NCI-H1092 (cell line): ENCODE measurements at regions not wholly inside any gene's neighbourhood (a gene's known extent, or its start where the extent isn't known, plus 50 kb on each side); places are given as distances from the start of the nearest gene placed in this dataset.
"Not testable (repeated sequence)": the region's sequence is repeated elsewhere in the genome, so short reads cannot be mapped to it uniquely, and the experiment has no call there.

Source experiments
- DNase-seq: peaks from one replicate; lab custom pipeline; 2025; lab: John Stamatoyannopoulos, UW

GRCh38 chr18:44546954-44547353, 133.7 kb upstream of the SETBP1 start:
- DNase-seq: no peak

- DNase-seq: no peak
Observed at GRCh38 chr18:44548291-44549221, 132.1 kb upstream of the SETBP1 start.

- no peak for DNase-seq
Observed at GRCh38 chr18:44552706-44553105, 128.0 kb upstream of the SETBP1 start.

DNA sequence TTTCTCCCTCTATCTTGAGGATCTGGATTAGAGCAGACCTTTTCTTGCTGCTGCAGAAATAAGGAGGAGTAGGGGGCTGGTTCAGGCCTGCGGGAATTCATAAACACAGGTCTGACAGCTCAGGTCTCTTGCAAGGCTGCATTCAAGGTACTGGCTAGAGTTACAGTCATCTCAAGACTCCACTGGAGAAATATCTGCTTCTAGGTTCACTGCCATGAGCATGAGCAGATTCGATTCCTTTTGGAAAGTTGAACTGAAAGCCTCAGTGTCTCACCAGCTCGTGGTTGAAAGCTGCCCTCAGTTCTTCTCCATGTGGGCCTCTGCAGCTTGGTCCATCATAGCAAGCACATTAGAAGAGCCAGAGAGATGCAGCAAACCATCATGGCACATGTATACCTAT, 124.4 kb upstream of the SETBP1 start:
- DNase-seq: no peak

GRCh38 chr18:44557616-44558151, 123.0 kb upstream of the SETBP1 start:
- no peak for DNase-seq

GRCh38 chr18:44558767-44559166, 121.9 kb upstream of the SETBP1 start:
- no peak for DNase-seq

DNA sequence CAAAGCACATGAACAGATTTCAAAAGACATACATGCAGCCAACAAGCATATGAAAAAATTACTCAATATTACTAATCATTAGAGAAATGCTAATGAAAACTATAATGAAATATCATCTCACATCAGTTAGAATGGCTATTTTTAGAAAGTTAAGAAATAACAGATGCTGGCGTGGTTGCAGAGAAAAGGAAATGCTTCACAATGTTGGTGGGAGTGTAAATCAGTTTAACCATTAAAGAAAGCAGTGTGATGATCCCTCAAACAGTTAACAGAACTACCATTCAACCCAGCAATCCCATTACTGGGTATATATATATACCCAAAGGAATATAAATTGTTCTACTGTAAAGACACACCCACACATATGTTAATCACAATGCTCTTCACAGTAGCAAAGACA, 117.7 kb upstream of the SETBP1 start:
- no peak for DNase-seq

DNA sequence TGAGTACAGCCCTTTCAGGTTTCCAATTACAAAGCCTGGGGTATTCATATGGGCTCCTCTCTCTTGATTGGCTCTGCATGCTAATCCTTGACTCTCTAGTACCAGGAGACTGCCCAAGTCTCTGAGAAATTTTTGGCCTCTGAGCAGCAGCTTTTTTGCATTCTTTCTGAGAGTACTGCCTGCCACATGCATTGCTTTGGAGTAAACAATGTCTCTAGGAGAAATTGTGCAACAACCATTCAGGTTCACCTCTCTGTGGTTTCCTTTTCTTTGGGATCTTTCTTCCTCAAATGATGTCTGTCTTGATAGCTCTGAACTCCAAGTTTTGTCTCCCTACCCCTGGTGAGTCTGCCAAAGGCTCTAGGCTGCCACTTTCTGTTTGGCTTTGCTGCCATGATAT, 115.8 kb upstream of the SETBP1 start:
- DNase-seq: no peak

- DNase-seq: no peak
Observed at GRCh38 chr18:44568342-44568741, 112.3 kb upstream of the SETBP1 start.

GRCh38 chr18:44568986-44569385, 111.7 kb upstream of the SETBP1 start:
- DNase-seq: no peak

- DNase-seq: no peak
Observed at GRCh38 chr18:44569391-44570055, 111.2 kb upstream of the SETBP1 start.

GRCh38 chr18:44579028-44579702, 101.5 kb upstream of the SETBP1 start:
- DNase-seq: no peak

DNA sequence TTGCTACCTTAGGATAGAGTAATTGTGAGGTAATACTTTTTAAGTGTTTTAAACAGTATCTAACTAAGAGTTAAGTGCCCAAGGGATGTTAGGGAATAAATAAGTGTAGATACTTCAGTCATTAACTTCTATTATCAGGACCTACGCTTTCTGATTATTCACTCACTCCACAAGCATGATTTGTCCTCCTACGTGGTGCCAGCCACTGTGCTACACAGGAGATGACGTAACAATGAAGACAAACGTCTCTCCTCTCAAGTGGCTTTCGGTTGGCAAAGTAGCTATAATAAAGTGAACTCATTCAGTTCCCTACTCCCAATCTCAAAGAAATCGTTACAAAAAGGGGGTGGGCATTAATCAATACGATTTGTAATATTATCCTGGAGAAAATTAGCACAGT, 100.9 kb upstream of the SETBP1 start:
- no peak for DNase-seq

- DNase-seq: no peak
Observed at GRCh38 chr18:44580159-44580558, 100.5 kb upstream of the SETBP1 start.

- DNase-seq: not testable (repeated sequence)
Observed at GRCh38 chr18:44580782-44581181, 99.9 kb upstream of the SETBP1 start.

DNA sequence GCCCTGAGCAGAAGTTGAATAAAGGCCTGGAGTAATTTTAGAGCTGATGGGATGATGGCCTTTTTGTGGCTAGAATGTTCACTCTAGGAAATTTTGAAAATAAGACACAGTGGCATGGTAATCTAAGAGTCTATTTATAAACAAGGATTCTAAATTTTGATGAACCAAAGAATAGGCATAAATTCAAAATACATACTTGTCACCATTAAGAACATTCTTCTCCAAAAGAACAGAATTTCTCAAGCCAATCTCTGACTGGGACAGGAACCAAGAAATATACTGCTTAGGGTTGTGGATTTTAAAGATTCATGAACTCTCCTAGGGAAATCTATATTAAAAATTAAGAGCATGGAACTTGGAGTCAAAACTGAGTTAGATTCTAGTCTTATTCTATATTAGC, 98.2 kb upstream of the SETBP1 start:
- no peak for DNase-seq

DNA sequence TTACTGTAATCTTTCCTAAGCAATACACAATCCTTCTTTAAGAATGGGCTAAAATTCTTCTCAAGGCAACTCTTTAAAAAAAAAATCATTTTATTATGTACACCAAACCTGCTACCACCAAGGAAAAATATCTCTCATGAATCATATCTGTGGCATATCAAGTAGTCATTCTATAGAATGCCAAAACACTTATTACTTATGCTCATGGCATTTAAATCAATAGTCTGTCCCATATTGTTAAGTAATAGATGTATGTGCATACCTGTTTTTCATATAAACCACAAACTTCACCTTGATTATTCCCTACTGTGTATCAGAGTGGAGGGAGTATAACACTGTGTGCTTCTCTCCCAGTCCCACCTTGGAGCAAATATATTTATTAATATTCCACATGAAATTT, 95.8 kb upstream of the SETBP1 start:
- DNase-seq: no peak

DNA sequence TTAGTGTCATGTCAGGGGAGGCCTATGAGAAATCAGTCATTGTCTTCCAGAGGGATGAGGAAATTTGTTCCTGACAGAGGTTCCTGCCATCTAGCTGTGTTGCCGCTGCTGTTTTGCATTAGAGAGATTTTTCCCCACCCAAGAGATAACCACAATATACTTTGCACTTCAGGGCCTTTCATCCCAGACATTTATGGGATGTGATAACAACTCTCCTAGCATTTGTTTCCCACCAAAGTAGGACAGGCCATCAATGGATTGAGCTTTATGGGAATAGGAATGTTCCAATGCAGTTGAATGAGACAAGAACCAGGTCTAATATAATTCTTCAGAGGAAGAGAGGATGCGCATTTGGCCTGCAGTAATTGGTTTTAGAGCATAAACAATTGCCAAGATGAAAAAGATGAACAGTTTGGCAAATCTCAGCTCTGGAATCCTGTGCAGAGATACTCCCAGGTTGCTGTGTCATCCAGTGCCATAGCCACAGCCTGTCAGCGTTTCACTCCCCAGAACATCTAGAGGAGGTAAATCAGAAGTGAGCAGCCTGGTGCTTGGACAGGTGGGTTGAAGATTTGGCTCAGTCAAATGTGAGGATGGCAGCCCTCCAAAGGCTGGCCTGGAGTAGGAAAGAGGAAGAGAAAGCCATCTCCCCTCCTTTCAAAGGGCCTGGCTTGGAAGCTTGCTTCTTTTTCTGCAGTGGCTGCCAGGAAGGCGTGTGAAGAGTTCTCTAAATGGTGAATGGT, 93.7 kb upstream of the SETBP1 start:
- peak; percentile 73 for DNase-seq

GRCh38 chr18:44588508-44588907, 92.2 kb upstream of the SETBP1 start:
- no peak for DNase-seq

DNA sequence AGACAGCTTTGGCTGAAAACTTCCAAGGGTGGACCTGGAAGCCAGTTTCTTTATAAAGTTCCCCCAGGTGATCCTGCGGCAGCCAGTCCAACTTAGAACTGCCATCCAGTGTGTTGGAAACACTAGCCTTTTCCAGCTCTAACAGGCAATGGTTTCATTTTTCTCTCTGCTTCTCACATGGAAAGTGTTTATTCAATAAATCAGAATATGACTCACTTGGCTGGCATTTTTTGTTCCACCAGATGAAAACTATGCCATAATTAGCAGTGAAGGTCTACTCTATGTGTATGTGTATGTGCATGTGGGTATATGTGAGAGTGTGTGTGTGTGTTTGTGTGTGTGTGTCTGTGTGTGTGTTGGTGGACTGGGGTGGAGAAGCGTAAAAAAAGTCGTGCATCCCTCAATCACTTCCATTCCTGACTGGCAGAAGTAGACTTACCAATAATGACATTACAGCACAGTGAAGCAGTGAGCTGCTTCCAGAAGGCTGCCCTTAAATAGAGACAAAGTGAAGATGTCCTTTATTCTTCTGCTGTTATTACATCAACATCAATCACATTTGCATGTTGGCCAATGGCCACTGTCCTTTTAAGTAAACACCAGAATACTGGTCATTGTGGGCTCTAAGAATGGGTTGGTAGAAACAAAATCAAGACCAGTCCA, 90.9 kb upstream of the SETBP1 start:
- DNase-seq: no peak

DNA sequence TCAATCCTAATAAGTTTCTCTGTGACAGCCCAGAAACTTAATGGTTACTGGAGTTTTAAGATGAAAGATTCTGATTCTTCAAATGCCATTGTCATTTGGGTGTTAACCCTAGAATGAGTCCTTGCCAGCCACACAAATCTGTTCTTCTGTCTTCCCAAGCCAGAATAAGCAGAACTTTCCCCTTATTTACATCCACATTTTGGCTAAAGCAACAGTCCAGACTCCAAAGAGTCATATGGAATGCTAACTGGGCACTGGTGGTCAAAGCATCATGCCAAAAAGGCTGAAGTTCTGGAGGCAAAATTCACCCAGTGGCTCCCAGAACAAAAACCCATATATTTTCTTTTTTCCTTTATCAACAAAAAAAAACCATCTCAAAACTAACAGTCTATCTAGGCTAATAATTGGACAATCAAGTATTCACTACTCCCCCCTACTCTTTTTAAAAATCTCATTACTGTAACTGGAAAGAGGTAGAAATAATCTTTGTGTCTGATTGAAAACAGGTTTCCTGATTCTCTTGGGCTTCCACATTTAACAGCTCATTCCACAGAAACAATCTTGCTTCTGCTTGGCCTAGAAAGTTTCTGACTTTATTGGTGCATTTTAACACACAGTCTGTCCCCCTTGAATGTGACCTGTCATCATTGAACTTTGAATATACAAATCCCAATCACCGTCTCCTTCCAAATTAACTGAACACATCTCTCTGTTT, 89.6 kb upstream of the SETBP1 start:
- no peak for DNase-seq
